CD4-positive, alpha-beta T cell (primary cell): ENCODE measurements at regions not wholly inside any gene's neighbourhood (a gene's known extent, or its start where the extent isn't known, plus 50 kb on each side); places are given as distances from the start of the nearest gene placed in this dataset.

ENCODE experiments used
- ATAC-seq: fragments of 200-7000 bp; cut with Tn5 transposase; one replicate; pipeline ENCODE4 v1.10.0; 2022; ENCODE audit warnings: mild to moderate bottlenecking; ENCODE audit not compliant: poor library complexity
- CTCF ChIA-PET: fragments of 350-600 bp; sonication (Branson Sonifier 250); formaldehyde crosslinking; loops from one replicate; lab custom pipeline; 2021; ENCODE audit warnings: antibody characterized with exemption, inconsistent platforms; lab: Charles Lee
- POLR2A ChIA-PET: fragments of 350-600 bp; sonication (Branson Sonifier 250); formaldehyde crosslinking; loops from one replicate; lab custom pipeline; 2021; ENCODE audit warnings: antibody characterized with exemption, inconsistent platforms; lab: Charles Lee
- DNase-seq, 14 experiments: peaks; one replicate each; pipeline ENCODE4 v3.0.0-alpha.2; 2013 to 2020; ENCODE audit warnings: mixed read lengths in 2 of 14
- H3K27ac ChIP-seq, 2 donors: one replicate each; pipeline versions ENCODE4 v1.5.1 to v1.7.0; 2013; ENCODE audit warnings: low read length in 2 of 2, low read depth in 1 of 2, mild to moderate bottlenecking in 1 of 2
- H3K27me3 ChIP-seq, 2 experiments: 1 replicate in 1 of 2; 2 replicates in 1 of 2; pipeline versions ENCODE4 v1.6.1 to v1.7.0; 2013; ENCODE audit warnings: low read length in 2 of 2, control low read depth in 1 of 2, mild to moderate bottlenecking in 1 of 2, moderate library complexity in 1 of 2; ENCODE audit not compliant: insufficient read depth in 2 of 2, control insufficient read depth in 1 of 2
- H3K36me3 ChIP-seq: one replicate; pipeline ENCODE4 v1.6.1; 2013; ENCODE audit warnings: low read length, control low read depth; ENCODE audit not compliant: insufficient read depth
- H3K4me1 ChIP-seq: one replicate; pipeline ENCODE4 v1.6.1; 2013; ENCODE audit warnings: low read length, control low read depth; ENCODE audit not compliant: insufficient read depth
- H3K4me3 ChIP-seq: one replicate; pipeline ENCODE4 v1.5.1; 2013; ENCODE audit warnings: mild to moderate bottlenecking, low read length, moderate library complexity
- H3K9me3 ChIP-seq, 2 experiments: 1 replicate in 1 of 2; 2 replicates in 1 of 2; pipeline versions ENCODE4 v1.6.1 to v1.7.0; 2013; ENCODE audit warnings: low read length in 2 of 2, mild to moderate bottlenecking in 2 of 2, control low read depth in 1 of 2, moderate library complexity in 1 of 2; ENCODE audit not compliant: control insufficient read depth in 1 of 2, insufficient read depth in 1 of 2
- H3K27ac Mint-ChIP-seq: one replicate; pipeline ENCODE4 v1.8.0; 2020; ENCODE audit warnings: mixed read lengths
- H3K27me3 Mint-ChIP-seq: one replicate; pipeline ENCODE4 v1.8.0; 2021; ENCODE audit warnings: mixed read lengths
- H3K36me3 Mint-ChIP-seq: one replicate; pipeline ENCODE4 v1.8.0; 2021; ENCODE audit warnings: low read depth, mixed read lengths
- H3K4me1 Mint-ChIP-seq: one replicate; pipeline ENCODE4 v1.8.0; 2021; ENCODE audit warnings: low read depth, mixed read lengths
- H3K4me3 Mint-ChIP-seq: one replicate; pipeline ENCODE4 v1.8.0; 2020; ENCODE audit warnings: mild to moderate bottlenecking, mixed read lengths
- H3K9me3 Mint-ChIP-seq: one replicate; pipeline ENCODE4 v1.8.0; 2020; ENCODE audit warnings: mixed read lengths
- CTCF ChIP-seq: fragments of 200-600 bp; IDR thresholded peaks from one replicate; pipeline ENCODE4 v1.8.0; 2022; ENCODE audit warnings: antibody characterized with exemption, mild to moderate bottlenecking
- intact Hi-C, 2 experiments: fragments of 100-400 bp; cut with DNase I in 1 of 2; cut with micrococcal nuclease in 1 of 2; formaldehyde crosslinking; loops; one replicate each; pipeline versions ENCODE4 v1.15.1 to v1.9.0; 2023 to 2025; cut with DNase I, micrococcal nuclease

GRCh38 chr1:222234351-222234750 lies 313.6 kb downstream of the HHIPL2 start:
- H3K27me3 ChIP-seq: no peaks in the 10 kb centered on the region
- ChIA-PET CTCF (no interaction called here), POLR2A (no interaction called here)
- H3K4me1 ChIP-seq: no peaks in the 10 kb centered on the region
- Mint-ChIP-seq H3K36me3 (no peaks in the 10 kb centered on the region), H3K4me1 (no peaks in the 10 kb centered on the region), H3K9me3 (peaks cover 2% of the 10 kb centered on the region), H3K27me3 (peaks cover 3% of the 10 kb centered on the region), H3K4me3 (no peak overlapping the region), H3K27ac (no peak overlapping the region)
- H3K36me3 ChIP-seq: no peaks in the 10 kb centered on the region
- intact Hi-C loops: no loop called here
- no peak overlapping the region for H3K4me3 ChIP-seq
- H3K9me3 ChIP-seq: no peaks in the 10 kb centered on the region
- ATAC-seq (no peak), DNase-seq (no peak)
- H3K27ac ChIP-seq: no peak overlapping the region
- TF ChIP-seq CTCF: no peak

- ChIA-PET POLR2A (no interaction called here), CTCF (no interaction called here)
- no peaks in the 10 kb centered on the region for H3K27me3 ChIP-seq
Observed at GRCh38 chr1:222233444-222234158, 314.3 kb downstream of the HHIPL2 start.

GRCh38 chr1:222232842-222233241 lies 315.1 kb downstream of the HHIPL2 start:
- Histone ChIP-seq H3K4me1 (no peaks in the 10 kb centered on the region), H3K4me3 (no peak overlapping the region), H3K27ac (no peak overlapping the region), H3K36me3 (no peaks in the 10 kb centered on the region), H3K9me3 (no peaks in the 10 kb centered on the region), H3K27me3 (no peaks in the 10 kb centered on the region)
- Mint-ChIP-seq H3K36me3 (no peaks in the 10 kb centered on the region), H3K9me3 (peaks cover 4% of the 10 kb centered on the region), H3K4me1 (no peaks in the 10 kb centered on the region), H3K4me3 (no peak overlapping the region), H3K27ac (no peak overlapping the region), H3K27me3 (peaks cover 3% of the 10 kb centered on the region)
- intact Hi-C loops: no loop called here
- TF ChIP-seq CTCF: no peak
- DNase-seq (no peak), ATAC-seq (no peak)
- ChIA-PET CTCF (no interaction called here), POLR2A (no interaction called here)

More at GRCh38 chr1:222233444-222234158, 314.3 kb downstream of the HHIPL2 start:
- H3K9me3 ChIP-seq: no peaks in the 10 kb centered on the region
- TF ChIP-seq CTCF: no peak
- H3K4me3 Mint-ChIP-seq: no peak overlapping the region
- H3K27ac ChIP-seq: no peak overlapping the region
- no peaks in the 10 kb centered on the region for H3K4me1 Mint-ChIP-seq
- no peaks in the 10 kb centered on the region for H3K36me3 Mint-ChIP-seq
- H3K9me3 Mint-ChIP-seq: peaks cover 2% of the 10 kb centered on the region
- H3K4me3 ChIP-seq: no peak overlapping the region
- no peak for ATAC-seq
- intact Hi-C loops: no loop called here
- H3K36me3 ChIP-seq: no peaks in the 10 kb centered on the region
- H3K27ac Mint-ChIP-seq: no peak overlapping the region
- no peak for DNase-seq
- no peaks in the 10 kb centered on the region for H3K4me1 ChIP-seq
- H3K27me3 Mint-ChIP-seq: peaks cover 3% of the 10 kb centered on the region
